Choroid plexus epithelial cell (primary cell): ENCODE measurements at regions not wholly inside any gene's neighbourhood (a gene's known extent, or its start where the extent isn't known, plus 50 kb on each side); places are given as distances from the start of the nearest gene placed in this dataset.
A peak's percentile ranks its signal among the peaks of the same experiment; 100 is the strongest.
"Not testable (repeated sequence)": the region's sequence is repeated elsewhere in the genome, so short reads cannot be mapped to it uniquely, and the experiment has no call there.

ENCODE experiments used
- DNase-seq: peaks from one replicate; pipeline ENCODE4 v3.0.0-alpha.2; 2010; ENCODE audit warnings: low read depth
- H3K4me3 ChIP-seq: 2 replicates; pipeline ENCODE4 v1.5.1; 2011; ENCODE audit warnings: low read depth, mild to moderate bottlenecking, control low read depth, low read length, moderate library complexity
- CTCF ChIP-seq: conservative IDR thresholded peaks from 2 replicates; pipeline ENCODE4 v1.5.1; 2011; ENCODE audit warnings: low read depth, mild to moderate bottlenecking, control low read depth, inconsistent platforms, low read length, moderate library complexity

GRCh38 chrX:71822314-71822713 is 59.2 kb downstream of the CXorf49B start:
- not testable (repeated sequence) for H3K4me3 ChIP-seq, DNase-seq

GRCh38 chrX:71823391-71824057 is 60.4 kb downstream of the CXorf49B start:
- TF ChIP-seq CTCF, result no peak
- no peak for DNase-seq
- no peak overlapping the region for H3K4me3 ChIP-seq

GRCh38 chrX:71828086-71828485 is 64.9 kb downstream of the CXorf49B start:
- H3K4me3 ChIP-seq, result no peak overlapping the region
- no peak for TF ChIP-seq CTCF
- no peak for DNase-seq

- DNase-seq, H3K4me3 ChIP-seq: not testable (repeated sequence)
Measured at GRCh38 chrX:71838092-71838491, 72.6 kb upstream of the NHSL2 start.

GRCh38 chrX:71846429-71846828 is 64.2 kb upstream of the NHSL2 start:
- H3K4me3 ChIP-seq, result no peak overlapping the region
- peak; percentile 27 for DNase-seq
- no peak for TF ChIP-seq CTCF

- DNase-seq, result no peak
- TF ChIP-seq CTCF, result no peak
- no peak overlapping the region for H3K4me3 ChIP-seq
Measured at GRCh38 chrX:71852182-71852581, 58.5 kb upstream of the NHSL2 start.

- peak; percentile 63 for TF ChIP-seq CTCF
- peak; percentile 49 for DNase-seq
- H3K4me3 ChIP-seq, result no peak overlapping the region
Measured at GRCh38 chrX:71859637-71860036, 51.0 kb upstream of the NHSL2 start.
